ENCODE measurements at regions not wholly inside any gene's neighbourhood (a gene's known extent, or its start where the extent isn't known, plus 50 kb on each side); places are given as distances from the start of the nearest gene placed in this dataset.

DNA sequence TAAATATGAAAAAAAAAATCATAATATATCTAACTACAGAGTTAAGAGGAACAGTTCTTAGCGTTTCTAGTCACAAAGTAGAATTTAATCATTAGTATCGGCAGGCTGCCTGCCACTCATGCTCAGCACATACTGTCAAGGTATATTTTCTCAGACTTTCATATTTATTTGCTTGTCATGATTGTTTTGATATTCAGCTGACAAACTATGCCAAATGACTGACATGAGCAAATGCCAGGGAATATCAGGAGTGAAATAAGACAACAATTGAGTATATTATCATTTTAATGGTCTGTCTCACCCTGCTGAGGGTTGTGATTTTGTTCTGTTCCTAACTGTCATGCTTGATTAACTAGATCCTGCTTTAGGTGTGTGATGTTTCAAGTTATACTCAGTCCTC is 395.0 kb upstream of the SPOCK3 start:
- Histone ChIP-seq H3K4me1 (ENCODE audit: control insufficient read depth, insufficient read depth, low read length) (no peaks in the 10 kb centered on the region), H3K27ac (ENCODE audit: low read length) (no peak overlapping the region), H3K27me3 (ENCODE audit: control insufficient read depth, insufficient read depth, low read length) (no peaks in the 10 kb centered on the region), H3K4me3 (ENCODE audit: low read depth in 2 of 2, low read length in 2 of 2) (no peak overlapping the region), H3K36me3 (ENCODE audit: control insufficient read depth, insufficient read depth, low read length) (no peaks in the 10 kb centered on the region), H3K9me3 (ENCODE audit: control insufficient read depth, insufficient read depth, low read depth, low read length) (no peaks in the 10 kb centered on the region)
- intact Hi-C loops (cut with micrococcal nuclease; ENCODE audit: unreplicated experiment) = no loop called here
- DNase-seq (ENCODE audit: low read depth, low spot score) (no peak), ATAC-seq (no peak)
- ChIA-PET CTCF (no interaction called here), POLR2A (no interaction called here)
- in situ Hi-C loops (cut with HindIII; ENCODE audit: low pct_unique_long_range_greater_than_20kb, low sequenced_read_pairs) = no loop called here
- TF ChIP-seq TCF7L2 (IDR thresholded peaks at IDR 0.05; ENCODE audit: low read depth, low read length) (no peak), SIN3A (IDR thresholded peaks at IDR 0.05; ENCODE audit: borderline replicate concordance, insufficient read depth, low read depth, low read length) (no peak), POLR2AphosphoS5 (IDR thresholded peaks at IDR 0.05; ENCODE audit: low read depth, low read length) (no peak)
- TF ChIP-seq, protein P1, sequence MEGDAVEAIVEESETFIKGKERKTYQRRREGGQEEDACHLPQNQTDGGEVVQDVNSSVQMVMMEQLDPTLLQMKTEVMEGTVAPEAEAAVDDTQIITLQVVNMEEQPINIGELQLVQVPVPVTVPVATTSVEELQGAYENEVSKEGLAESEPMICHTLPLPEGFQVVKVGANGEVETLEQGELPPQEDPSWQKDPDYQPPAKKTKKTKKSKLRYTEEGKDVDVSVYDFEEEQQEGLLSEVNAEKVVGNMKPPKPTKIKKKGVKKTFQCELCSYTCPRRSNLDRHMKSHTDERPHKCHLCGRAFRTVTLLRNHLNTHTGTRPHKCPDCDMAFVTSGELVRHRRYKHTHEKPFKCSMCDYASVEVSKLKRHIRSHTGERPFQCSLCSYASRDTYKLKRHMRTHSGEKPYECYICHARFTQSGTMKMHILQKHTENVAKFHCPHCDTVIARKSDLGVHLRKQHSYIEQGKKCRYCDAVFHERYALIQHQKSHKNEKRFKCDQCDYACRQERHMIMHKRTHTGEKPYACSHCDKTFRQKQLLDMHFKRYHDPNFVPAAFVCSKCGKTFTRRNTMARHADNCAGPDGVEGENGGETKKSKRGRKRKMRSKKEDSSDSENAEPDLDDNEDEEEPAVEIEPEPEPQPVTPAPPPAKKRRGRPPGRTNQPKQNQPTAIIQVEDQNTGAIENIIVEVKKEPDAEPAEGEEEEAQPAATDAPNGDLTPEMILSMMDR (IDR thresholded peaks at IDR 0.05) = no peak
- TF ChIP-seq, protein P2, sequence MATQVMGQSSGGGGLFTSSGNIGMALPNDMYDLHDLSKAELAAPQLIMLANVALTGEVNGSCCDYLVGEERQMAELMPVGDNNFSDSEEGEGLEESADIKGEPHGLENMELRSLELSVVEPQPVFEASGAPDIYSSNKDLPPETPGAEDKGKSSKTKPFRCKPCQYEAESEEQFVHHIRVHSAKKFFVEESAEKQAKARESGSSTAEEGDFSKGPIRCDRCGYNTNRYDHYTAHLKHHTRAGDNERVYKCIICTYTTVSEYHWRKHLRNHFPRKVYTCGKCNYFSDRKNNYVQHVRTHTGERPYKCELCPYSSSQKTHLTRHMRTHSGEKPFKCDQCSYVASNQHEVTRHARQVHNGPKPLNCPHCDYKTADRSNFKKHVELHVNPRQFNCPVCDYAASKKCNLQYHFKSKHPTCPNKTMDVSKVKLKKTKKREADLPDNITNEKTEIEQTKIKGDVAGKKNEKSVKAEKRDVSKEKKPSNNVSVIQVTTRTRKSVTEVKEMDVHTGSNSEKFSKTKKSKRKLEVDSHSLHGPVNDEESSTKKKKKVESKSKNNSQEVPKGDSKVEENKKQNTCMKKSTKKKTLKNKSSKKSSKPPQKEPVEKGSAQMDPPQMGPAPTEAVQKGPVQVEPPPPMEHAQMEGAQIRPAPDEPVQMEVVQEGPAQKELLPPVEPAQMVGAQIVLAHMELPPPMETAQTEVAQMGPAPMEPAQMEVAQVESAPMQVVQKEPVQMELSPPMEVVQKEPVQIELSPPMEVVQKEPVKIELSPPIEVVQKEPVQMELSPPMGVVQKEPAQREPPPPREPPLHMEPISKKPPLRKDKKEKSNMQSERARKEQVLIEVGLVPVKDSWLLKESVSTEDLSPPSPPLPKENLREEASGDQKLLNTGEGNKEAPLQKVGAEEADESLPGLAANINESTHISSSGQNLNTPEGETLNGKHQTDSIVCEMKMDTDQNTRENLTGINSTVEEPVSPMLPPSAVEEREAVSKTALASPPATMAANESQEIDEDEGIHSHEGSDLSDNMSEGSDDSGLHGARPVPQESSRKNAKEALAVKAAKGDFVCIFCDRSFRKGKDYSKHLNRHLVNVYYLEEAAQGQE (IDR thresholded peaks at IDR 0.05; ENCODE audit: insufficient read depth in 1 of 2, low read depth in 2 of 2, low read length in 1 of 2) = no peak
- no TSS peak for BruUV-seq (replicated peaks)

DNA sequence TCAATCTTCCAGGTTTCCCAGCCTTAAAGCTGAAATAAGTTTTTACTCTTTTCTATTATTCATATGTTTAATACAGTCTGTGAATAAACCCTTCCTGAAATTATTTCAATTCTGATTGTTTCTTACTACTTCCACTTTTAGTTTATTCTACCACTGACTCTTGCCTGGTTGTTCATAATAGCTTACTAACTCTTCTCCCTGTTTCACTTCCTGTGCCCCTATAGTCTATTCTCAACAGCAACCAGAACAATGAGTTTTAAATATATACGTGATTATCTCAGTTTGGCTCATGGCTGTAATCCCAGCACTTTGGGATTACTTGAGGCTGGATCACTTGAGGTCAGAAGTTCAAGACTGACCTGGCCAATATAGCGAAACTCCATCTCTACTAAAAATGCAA is 408.0 kb upstream of the SPOCK3 start:
- ATAC-seq (no peak), DNase-seq (ENCODE audit: low read depth, low spot score) (no peak)
- Histone ChIP-seq H3K27me3 (ENCODE audit: control insufficient read depth, insufficient read depth, low read length) (no peaks in the 10 kb centered on the region), H3K4me3 (ENCODE audit: low read depth in 2 of 2, low read length in 2 of 2) (no peak overlapping the region), H3K36me3 (ENCODE audit: control insufficient read depth, insufficient read depth, low read length) (no peaks in the 10 kb centered on the region), H3K9me3 (ENCODE audit: control insufficient read depth, insufficient read depth, low read depth, low read length) (no peaks in the 10 kb centered on the region), H3K4me1 (ENCODE audit: control insufficient read depth, insufficient read depth, low read length) (no peaks in the 10 kb centered on the region), H3K27ac (ENCODE audit: low read length) (no peak overlapping the region)
- ChIA-PET POLR2A (no interaction called here), CTCF (no interaction called here)
- in situ Hi-C loops (cut with HindIII; ENCODE audit: low pct_unique_long_range_greater_than_20kb, low sequenced_read_pairs) (no loop called here), intact Hi-C loops (cut with micrococcal nuclease; ENCODE audit: unreplicated experiment) (no loop called here)
- no TSS peak for BruUV-seq (replicated peaks)
- TF ChIP-seq, protein P1 (IDR thresholded peaks at IDR 0.05) = no peak
- TF ChIP-seq TCF7L2 (IDR thresholded peaks at IDR 0.05; ENCODE audit: low read depth, low read length) (no peak), SIN3A (IDR thresholded peaks at IDR 0.05; ENCODE audit: borderline replicate concordance, insufficient read depth, low read depth, low read length) (no peak)
- TF ChIP-seq, protein P2 (IDR thresholded peaks at IDR 0.05; ENCODE audit: insufficient read depth in 1 of 2, low read depth in 2 of 2, low read length in 1 of 2) = no peak

Measured in Panc1 (cell line).